ENCODE measurements at regions not wholly inside any gene's neighbourhood (a gene's known extent, or its start where the extent isn't known, plus 50 kb on each side); places are given as distances from the start of the nearest gene placed in this dataset.

GRCh38 chr4:26185436-26185835 is 135.4 kb upstream of the RBPJ start:
- Histone ChIP-seq H3K4me3 (no peak overlapping the region), H3K9me3 (no peaks in the 10 kb centered on the region), H3K4me1 (no peaks in the 10 kb centered on the region), H3K27ac (no peak overlapping the region), H3K36me3 (no peaks in the 10 kb centered on the region), H3K27me3 (no peaks in the 10 kb centered on the region)
- TF ChIP-seq POLR2A (IDR thresholded peaks at IDR 0.05) (no peak), CTCF (IDR thresholded peaks at IDR 0.05 in 4 of 5, conservative IDR thresholded peaks at IDR 0.05 in 1 of 5) (no peak)
- in situ Hi-C loops (cut with MboI; ENCODE audit: low sequenced_read_pairs in 4 of 4) (no loop called here), intact Hi-C loops (cut with DNase I; ENCODE audit: low total_unique reads) (no loop called here)
- ATAC-seq (no peak), DNase-seq (no peak)

- ATAC-seq (no peak), DNase-seq (no peak)
- intact Hi-C loops (cut with DNase I; ENCODE audit: low total_unique reads), result no loop called here
- no peaks in the 10 kb centered on the region for H3K9me3 ChIP-seq
- in situ Hi-C loops (cut with MboI; ENCODE audit: low sequenced_read_pairs in 4 of 4), result no loop called here
- H3K4me3 ChIP-seq, result no peak overlapping the region
- no peak overlapping the region for H3K27ac ChIP-seq
- H3K27me3 ChIP-seq, result no peaks in the 10 kb centered on the region
- H3K4me1 ChIP-seq, result no peaks in the 10 kb centered on the region
- H3K36me3 ChIP-seq, result no peaks in the 10 kb centered on the region
- no peak for TF ChIP-seq CTCF (IDR thresholded peaks at IDR 0.05 in 4 of 5, conservative IDR thresholded peaks at IDR 0.05 in 1 of 5)
Measured at GRCh38 chr4:26191353-26191752, 129.5 kb upstream of the RBPJ start.

DNA sequence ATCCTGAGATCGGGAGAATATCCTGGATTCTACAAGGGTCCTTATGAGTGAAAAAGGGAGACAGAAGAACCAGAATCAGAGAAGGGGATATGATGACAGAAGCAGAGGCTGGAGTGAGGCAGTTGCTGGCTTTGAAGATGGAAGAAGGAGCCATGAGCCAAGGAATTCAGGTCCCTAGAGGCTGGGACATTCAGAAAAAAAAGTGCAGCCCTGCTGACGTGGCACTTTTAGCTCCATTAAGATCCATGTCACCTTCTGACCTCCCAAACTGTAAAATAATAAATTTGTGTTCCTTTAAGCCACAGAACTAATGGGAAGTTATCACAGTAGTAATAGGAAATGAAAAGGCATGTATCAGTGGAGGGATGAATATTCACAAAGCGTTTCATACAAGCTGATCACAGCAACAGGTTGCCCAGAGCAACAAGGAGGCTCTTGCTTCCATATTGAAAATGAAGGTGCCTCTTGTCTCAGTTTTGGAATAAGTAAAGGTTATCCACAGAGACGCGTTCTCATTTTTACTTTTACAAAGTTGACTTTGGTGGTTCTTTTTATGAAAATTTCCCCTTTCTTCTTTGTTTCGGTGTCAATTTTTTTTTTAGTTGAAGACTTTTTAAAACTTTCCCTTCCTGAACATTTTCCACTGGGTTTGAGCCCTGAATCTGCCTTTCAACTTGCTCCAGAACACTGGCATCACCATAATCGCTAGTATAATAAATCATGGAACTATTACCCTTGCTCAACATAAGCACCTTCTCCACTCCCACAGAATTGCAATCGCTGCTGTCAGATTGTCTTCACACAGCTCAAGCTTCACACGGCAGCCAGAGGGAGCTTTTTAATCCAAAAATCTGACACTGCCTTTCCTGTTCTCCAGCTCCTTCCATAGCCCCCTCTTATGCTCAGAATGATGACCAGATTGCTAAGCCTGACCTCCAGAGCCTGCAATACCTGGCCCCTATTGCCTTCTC is 127.6 kb upstream of the RBPJ start:
- intact Hi-C loops (cut with DNase I; ENCODE audit: low total_unique reads) (no loop called here), in situ Hi-C loops (cut with MboI; ENCODE audit: low sequenced_read_pairs in 4 of 4) (no loop called here)
- Histone ChIP-seq H3K9me3 (no peaks in the 10 kb centered on the region), H3K4me1 (no peaks in the 10 kb centered on the region), H3K36me3 (no peaks in the 10 kb centered on the region), H3K27me3 (no peaks in the 10 kb centered on the region), H3K27ac (no peak overlapping the region), H3K4me3 (no peak overlapping the region)
- no peak for DNase-seq
- TF ChIP-seq CTCF (IDR thresholded peaks at IDR 0.05 in 4 of 5, conservative IDR thresholded peaks at IDR 0.05 in 1 of 5), result no peak
- TF ChIP-seq POLR2A (IDR thresholded peaks at IDR 0.05), result no peak
- no peak for ATAC-seq

DNA sequence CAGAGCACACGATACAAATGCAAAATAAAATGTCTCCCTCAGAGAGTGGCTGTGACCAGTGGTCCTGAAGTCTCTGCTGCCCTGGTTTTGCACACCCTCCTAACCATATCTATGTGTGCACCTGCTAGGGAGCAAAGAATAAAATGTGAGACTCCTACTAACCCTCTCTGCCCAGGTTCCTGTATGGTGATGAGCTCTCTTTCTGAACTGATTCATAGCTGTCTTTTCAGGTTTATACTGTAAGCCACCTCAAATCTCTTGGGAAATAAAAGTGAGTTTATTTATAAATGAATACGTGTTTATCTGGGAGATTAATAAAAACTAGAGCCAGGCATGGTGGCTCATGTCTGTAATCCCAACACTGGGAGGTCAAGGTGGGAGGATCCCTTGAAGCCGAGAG is 126.0 kb upstream of the RBPJ start:
- H3K36me3 ChIP-seq, result no peaks in the 10 kb centered on the region
- intact Hi-C loops (cut with DNase I; ENCODE audit: low total_unique reads), result no loop called here
- no peak overlapping the region for H3K4me3 ChIP-seq
- DNase-seq (no peak), ATAC-seq (no peak)
- H3K27me3 ChIP-seq, result no peaks in the 10 kb centered on the region
- in situ Hi-C loops (cut with MboI; ENCODE audit: low sequenced_read_pairs in 4 of 4), result no loop called here
- H3K27ac ChIP-seq, result no peak overlapping the region
- TF ChIP-seq CTCF (IDR thresholded peaks at IDR 0.05 in 4 of 5, conservative IDR thresholded peaks at IDR 0.05 in 1 of 5), result no peak
- TF ChIP-seq POLR2A (IDR thresholded peaks at IDR 0.05), result no peak
- H3K4me1 ChIP-seq, result no peaks in the 10 kb centered on the region
- H3K9me3 ChIP-seq, result no peaks in the 10 kb centered on the region
